GM19099 (cell line): ENCODE measurements at regions not wholly inside any gene's neighbourhood (a gene's known extent, or its start where the extent isn't known, plus 50 kb on each side); places are given as distances from the start of the nearest gene placed in this dataset.

Experiments
- POLR2A ChIP-seq: IDR thresholded peaks from 3 replicates; pipeline ENCODE4 v1.6.1; 2011; ENCODE audit warnings: low read depth; ENCODE audit not compliant: insufficient read length; ENCODE audit errors: extremely low read depth

GRCh38 chr6:155544677-155545076 lies 89.0 kb upstream of the NOX3 start:
- no peak for TF ChIP-seq POLR2A

- no peak for TF ChIP-seq POLR2A
Measured at GRCh38 chr6:155543166-155543847, 87.7 kb upstream of the NOX3 start.

GRCh38 chr6:155542036-155542435 lies 86.4 kb upstream of the NOX3 start:
- no peak for TF ChIP-seq POLR2A

- TF ChIP-seq POLR2A: no peak
Measured at GRCh38 chr6:155538708-155539390, 83.2 kb upstream of the NOX3 start.

- TF ChIP-seq POLR2A: no peak
Measured at GRCh38 chr6:155534678-155535077, 79.0 kb upstream of the NOX3 start.

GRCh38 chr6:155530219-155530834 lies 74.7 kb upstream of the NOX3 start:
- no peak for TF ChIP-seq POLR2A

- no peak for TF ChIP-seq POLR2A
Measured at GRCh38 chr6:155528982-155529453, 73.4 kb upstream of the NOX3 start.

GRCh38 chr6:155528335-155528734 lies 72.7 kb upstream of the NOX3 start:
- TF ChIP-seq POLR2A: no peak

- TF ChIP-seq POLR2A: no peak
Measured at GRCh38 chr6:155527443-155527842, 71.8 kb upstream of the NOX3 start.

- TF ChIP-seq POLR2A: no peak
Measured at GRCh38 chr6:155523821-155524651, 68.4 kb upstream of the NOX3 start.

GRCh38 chr6:155521719-155522118 lies 66.1 kb upstream of the NOX3 start:
- no peak for TF ChIP-seq POLR2A

GRCh38 chr6:155520078-155520477 lies 64.4 kb upstream of the NOX3 start:
- no peak for TF ChIP-seq POLR2A

GRCh38 chr6:155519176-155519738 lies 63.6 kb upstream of the NOX3 start:
- no peak for TF ChIP-seq POLR2A

GRCh38 chr6:155517294-155517693 lies 61.7 kb upstream of the NOX3 start:
- TF ChIP-seq POLR2A: no peak

GRCh38 chr6:155510879-155511278 lies 55.2 kb upstream of the NOX3 start:
- TF ChIP-seq POLR2A: no peak
